Astrocyte of the cerebellum (primary cell): ENCODE measurements at regions not wholly inside any gene's neighbourhood (a gene's known extent, or its start where the extent isn't known, plus 50 kb on each side); places are given as distances from the start of the nearest gene placed in this dataset.
"Not testable (repeated sequence)": the region's sequence is repeated elsewhere in the genome, so short reads cannot be mapped to it uniquely, and the experiment has no call there.

Experiments used
- DNase-seq: peaks from one replicate; pipeline ENCODE4 v3.0.0-alpha.2; 2011; ENCODE audit warnings: low read depth
- H3K4me3 ChIP-seq: 2 replicates; pipeline ENCODE4 v1.5.1; 2011; ENCODE audit warnings: mild to moderate bottlenecking, low read depth, low read length, moderate library complexity
- CTCF ChIP-seq: IDR thresholded peaks from 2 replicates; pipeline ENCODE4 v1.5.1; 2012; ENCODE audit warnings: low read length, low read depth, moderate library complexity, mild to moderate bottlenecking; ENCODE audit errors: missing control alignments
- in situ Hi-C: cut with HindIII; loops from 2 replicates; pipeline ENCODE4 v1.10.0; 2017; ENCODE audit warnings: low sequenced_read_pairs

GRCh38 chr2:11074246-11074820 lies 80.9 kb upstream of the SLC66A3 start:
- no peak for DNase-seq
- in situ Hi-C loops, result no loop called here
- H3K4me3 ChIP-seq, result no peak overlapping the region
- no peak for TF ChIP-seq CTCF

GRCh38 chr2:11075221-11075620 lies 80.0 kb upstream of the SLC66A3 start:
- no peak for DNase-seq
- H3K4me3 ChIP-seq, result no peak overlapping the region
- TF ChIP-seq CTCF, result no peak
- in situ Hi-C loops, result no loop called here

- H3K4me3 ChIP-seq, result no peak overlapping the region
- no peak for TF ChIP-seq CTCF
- in situ Hi-C loops, result no loop called here
- no peak for DNase-seq
These were observed 77.9 kb upstream of the SLC66A3 start for GRCh38 chr2:11077411-11077810.

- no peak for DNase-seq
- TF ChIP-seq CTCF, result no peak
- H3K4me3 ChIP-seq, result no peak overlapping the region
- in situ Hi-C loops, result no loop called here
These were observed 76.0 kb upstream of the SLC66A3 start for GRCh38 chr2:11079136-11079824.

- no peak for TF ChIP-seq CTCF
- no peak for DNase-seq
- in situ Hi-C loops, result no loop called here
- H3K4me3 ChIP-seq, result no peak overlapping the region
These were observed 74.8 kb upstream of the SLC66A3 start for GRCh38 chr2:11080253-11081115.

GRCh38 chr2:11082880-11083279 lies 72.4 kb upstream of the SLC66A3 start:
- no peak for TF ChIP-seq CTCF
- in situ Hi-C loops, result no loop called here
- no peak overlapping the region for H3K4me3 ChIP-seq
- no peak for DNase-seq

- H3K4me3 ChIP-seq, DNase-seq, in situ Hi-C loops: not testable (repeated sequence)
These were observed 66.4 kb upstream of the SLC66A3 start for GRCh38 chr2:11088821-11089220.
